Prostate gland (tissue), 2 donors: ENCODE measurements at regions not wholly inside any gene's neighbourhood (a gene's known extent, or its start where the extent isn't known, plus 50 kb on each side); places are given as distances from the start of the nearest gene placed in this dataset.

Experiments used
- CTCF ChIP-seq, 4 experiments: fragments of 200-600 bp in 2 of 4; fragments of 450-650 bp in 2 of 4; sonication (generic) in 2 of 4; IDR thresholded peaks; 1 replicate in 3 of 4; 2 replicates in 1 of 4; pipeline ENCODE4 v1.5.1; 2016 to 2019; ENCODE audit warnings: antibody characterized with exemption in 4 of 4, mild to moderate bottlenecking in 2 of 4, moderate library complexity in 2 of 4
- POLR2A ChIP-seq: fragments of 450-650 bp; IDR thresholded peaks from one replicate; pipeline ENCODE4 v1.6.1; 2016; ENCODE audit warnings: antibody characterized with exemption, mild to moderate bottlenecking

- TF ChIP-seq POLR2A, result no peak
- no peak for TF ChIP-seq CTCF (IDR thresholded peaks at IDR 0.05)
Measured at GRCh38 chr2:67936969-67937368, 125.8 kb downstream of the C1D start.
